ENCODE measurements at regions not wholly inside any gene's neighbourhood (a gene's known extent, or its start where the extent isn't known, plus 50 kb on each side); places are given as distances from the start of the nearest gene placed in this dataset.
"Not testable (repeated sequence)": the region's sequence is repeated elsewhere in the genome, so short reads cannot be mapped to it uniquely, and the experiment has no call there.

- H3K36me3 ChIP-seq, result no peaks in the 10 kb centered on the region
- H3K9me3 ChIP-seq, result no peaks in the 10 kb centered on the region
- H3K4me1 ChIP-seq, result no peaks in the 10 kb centered on the region
- intact Hi-C loops (cut with DNase I; ENCODE audit: low total_unique reads) (no loop called here), in situ Hi-C loops (cut with MboI; ENCODE audit: low pct_ligation_motif_present in 1 of 4, low pct_unique_long_range_greater_than_20kb in 1 of 4, low sequenced_read_pairs in 3 of 4) (no loop called here)
- TF ChIP-seq CTCF (IDR thresholded peaks at IDR 0.05) (no peak), EP300 (IDR thresholded peaks at IDR 0.05; ENCODE audit: low read depth) (no peak), POLR2A (IDR thresholded peaks at IDR 0.05) (no peak), POLR2AphosphoS5 (IDR thresholded peaks at IDR 0.05) (no peak)
- WGBS, 2 donors (ENCODE audit: low coverage in 1 of 2), result 96% methylated on average over 4 of the region's 4 CpGs; no CpG with 5 or more reads in 1 of the 2 donors
- H3K27ac ChIP-seq, result no peak overlapping the region
- H3K27me3 ChIP-seq, result no peaks in the 10 kb centered on the region
- no peak overlapping the region for H3K4me3 ChIP-seq
- DNase-seq, result no peak
Observed at GRCh38 chr4:104345598-104346242, 149.0 kb downstream of the CXXC4 start.

- Histone ChIP-seq H3K36me3 (no peaks in the 10 kb centered on the region), H3K4me3 (no peak overlapping the region), H3K4me1 (no peaks in the 10 kb centered on the region), H3K27ac (no peak overlapping the region), H3K9me3 (no peaks in the 10 kb centered on the region), H3K27me3 (no peaks in the 10 kb centered on the region)
- 88 to 100% methylated on average over 4 to 11 of the region's 11 CpGs for WGBS, 2 donors (ENCODE audit: low coverage in 1 of 2)
- intact Hi-C loops (cut with DNase I; ENCODE audit: low total_unique reads), result no loop called here
- no peak for DNase-seq
- no peak for TF ChIP-seq POLR2A (IDR thresholded peaks at IDR 0.05)
- TF ChIP-seq POLR2AphosphoS5 (IDR thresholded peaks at IDR 0.05), result no peak
- TF ChIP-seq CTCF (IDR thresholded peaks at IDR 0.05), result no peak
- no peak for TF ChIP-seq EP300 (IDR thresholded peaks at IDR 0.05; ENCODE audit: low read depth)
- in situ Hi-C loops (cut with MboI; ENCODE audit: low pct_ligation_motif_present in 1 of 4, low pct_unique_long_range_greater_than_20kb in 1 of 4, low sequenced_read_pairs in 3 of 4), result no loop called here
Observed at GRCh38 chr4:104344342-104344980, 150.2 kb downstream of the CXXC4 start.

GRCh38 chr4:104334410-104334809, 160.3 kb downstream of the CXXC4 start:
- no peak overlapping the region for H3K27ac ChIP-seq
- TF ChIP-seq CTCF (IDR thresholded peaks at IDR 0.05), result no peak
- no peak for TF ChIP-seq POLR2AphosphoS5 (IDR thresholded peaks at IDR 0.05)
- no peak for TF ChIP-seq EP300 (IDR thresholded peaks at IDR 0.05; ENCODE audit: low read depth)
- no peak for TF ChIP-seq POLR2A (IDR thresholded peaks at IDR 0.05)
- H3K27me3 ChIP-seq, result no peaks in the 10 kb centered on the region
- no peaks in the 10 kb centered on the region for H3K4me1 ChIP-seq
- no peak for DNase-seq
- intact Hi-C loops (cut with DNase I; ENCODE audit: low total_unique reads), result no loop called here
- in situ Hi-C loops (cut with MboI; ENCODE audit: low pct_ligation_motif_present in 1 of 4, low pct_unique_long_range_greater_than_20kb in 1 of 4, low sequenced_read_pairs in 3 of 4), result no loop called here
- peaks cover 3 to 6% of the 10 kb centered on the region in 2 donors for H3K9me3 ChIP-seq
- no peak overlapping the region for H3K4me3 ChIP-seq
- no peaks in the 10 kb centered on the region for H3K36me3 ChIP-seq

- no peaks in the 10 kb centered on the region for H3K36me3 ChIP-seq
- H3K4me3 ChIP-seq, result no peak overlapping the region
- H3K27ac ChIP-seq, result no peak overlapping the region
- TF ChIP-seq EP300 (IDR thresholded peaks at IDR 0.05; ENCODE audit: low read depth) (no peak), POLR2A (IDR thresholded peaks at IDR 0.05) (no peak), POLR2AphosphoS5 (IDR thresholded peaks at IDR 0.05) (no peak), CTCF (IDR thresholded peaks at IDR 0.05) (no peak)
- no peaks in the 10 kb centered on the region for H3K27me3 ChIP-seq
- peaks cover 3 to 6% of the 10 kb centered on the region in 2 donors for H3K9me3 ChIP-seq
- intact Hi-C loops (cut with DNase I; ENCODE audit: low total_unique reads), result no loop called here
- no peak for DNase-seq
- in situ Hi-C loops (cut with MboI; ENCODE audit: low pct_ligation_motif_present in 1 of 4, low pct_unique_long_range_greater_than_20kb in 1 of 4, low sequenced_read_pairs in 3 of 4), result no loop called here
- H3K4me1 ChIP-seq, result no peaks in the 10 kb centered on the region
- 61 to 68% methylated on average over 5 to 6 of the region's 6 CpGs for whole genome bisulfite sequencing, 2 donors (ENCODE audit: low coverage in 1 of 2)
Observed at GRCh38 chr4:104330125-104330905, 164.4 kb downstream of the CXXC4 start.

GRCh38 chr4:104326991-104327694, 167.6 kb downstream of the CXXC4 start:
- intact Hi-C loops (cut with DNase I; ENCODE audit: low total_unique reads); H3K4me3 ChIP-seq; H3K27ac ChIP-seq; H3K27me3 ChIP-seq; in situ Hi-C loops (cut with MboI; ENCODE audit: low pct_ligation_motif_present in 1 of 4, low pct_unique_long_range_greater_than_20kb in 1 of 4, low sequenced_read_pairs in 3 of 4); H3K36me3 ChIP-seq; H3K9me3 ChIP-seq; H3K4me1 ChIP-seq; DNase-seq: not testable (repeated sequence)
- 86% methylated on average over 11 of the region's 12 CpGs; no CpG with 5 or more reads in 1 of the 2 donors for WGBS, 2 donors (ENCODE audit: low coverage in 1 of 2)

Measured in transverse colon (tissue), 4 donors.